ENCODE measurements at regions not wholly inside any gene's neighbourhood (a gene's known extent, or its start where the extent isn't known, plus 50 kb on each side); places are given as distances from the start of the nearest gene placed in this dataset.

GRCh38 chr18:59041819-59042815 is 97.6 kb upstream of the SEC11C start:
- no peaks in the 10 kb centered on the region for H3K36me3 Mint-ChIP-seq (ENCODE audit: low read depth)
- DNase-seq (no peak), ATAC-seq (ENCODE audit: low read depth) (no peak)
- ChIA-PET POLR2A (interaction anchor here (0.5 kb wide), 1 partner anchor 87 kb away, joined by 6 read pairs; no protein-coding TSS in a partner anchor), CTCF (no interaction called here)
- no peaks in the 10 kb centered on the region for H3K4me1 Mint-ChIP-seq
- no peak overlapping the region for H3K27ac Mint-ChIP-seq
- H3K9me3 Mint-ChIP-seq: no peaks in the 10 kb centered on the region
- intact Hi-C loops (cut with micrococcal nuclease): loop anchor here (5.0 kb wide), 1 partner anchor 35 kb away; no protein-coding TSS in a partner anchor
- no peaks in the 10 kb centered on the region for H3K27me3 Mint-ChIP-seq
- TF ChIP-seq, protein P1, sequence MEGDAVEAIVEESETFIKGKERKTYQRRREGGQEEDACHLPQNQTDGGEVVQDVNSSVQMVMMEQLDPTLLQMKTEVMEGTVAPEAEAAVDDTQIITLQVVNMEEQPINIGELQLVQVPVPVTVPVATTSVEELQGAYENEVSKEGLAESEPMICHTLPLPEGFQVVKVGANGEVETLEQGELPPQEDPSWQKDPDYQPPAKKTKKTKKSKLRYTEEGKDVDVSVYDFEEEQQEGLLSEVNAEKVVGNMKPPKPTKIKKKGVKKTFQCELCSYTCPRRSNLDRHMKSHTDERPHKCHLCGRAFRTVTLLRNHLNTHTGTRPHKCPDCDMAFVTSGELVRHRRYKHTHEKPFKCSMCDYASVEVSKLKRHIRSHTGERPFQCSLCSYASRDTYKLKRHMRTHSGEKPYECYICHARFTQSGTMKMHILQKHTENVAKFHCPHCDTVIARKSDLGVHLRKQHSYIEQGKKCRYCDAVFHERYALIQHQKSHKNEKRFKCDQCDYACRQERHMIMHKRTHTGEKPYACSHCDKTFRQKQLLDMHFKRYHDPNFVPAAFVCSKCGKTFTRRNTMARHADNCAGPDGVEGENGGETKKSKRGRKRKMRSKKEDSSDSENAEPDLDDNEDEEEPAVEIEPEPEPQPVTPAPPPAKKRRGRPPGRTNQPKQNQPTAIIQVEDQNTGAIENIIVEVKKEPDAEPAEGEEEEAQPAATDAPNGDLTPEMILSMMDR (IDR thresholded peaks at IDR 0.05): no peak
- H3K4me3 Mint-ChIP-seq: no peak overlapping the region

DNA sequence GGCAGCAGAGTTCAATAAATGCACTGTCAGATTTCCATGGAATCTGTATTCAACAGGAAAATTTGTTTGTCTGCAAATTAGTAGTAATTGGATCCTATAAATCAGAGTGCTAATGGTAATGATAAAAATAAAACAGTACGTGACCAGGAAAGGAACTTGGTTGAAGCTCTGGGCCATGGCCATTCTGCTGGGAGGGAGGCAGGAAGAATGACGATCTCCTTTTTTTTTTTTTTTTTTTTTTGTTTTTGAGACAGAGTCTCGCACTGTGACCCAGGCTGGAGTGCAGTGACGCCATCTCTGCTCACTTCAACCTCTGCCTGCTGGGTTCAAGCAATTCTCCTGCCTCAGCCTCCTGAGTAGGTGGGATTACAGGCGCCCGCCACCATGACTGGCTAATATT is 94.8 kb upstream of the SEC11C start:
- no peak overlapping the region for H3K27ac Mint-ChIP-seq
- ATAC-seq (ENCODE audit: low read depth): no peak
- TF ChIP-seq, protein P1 (IDR thresholded peaks at IDR 0.05): no peak
- H3K4me3 Mint-ChIP-seq: no peak overlapping the region
- intact Hi-C loops (cut with micrococcal nuclease): loop anchor here (5.0 kb wide), 1 partner anchor 38 kb away; no protein-coding TSS in a partner anchor
- no peaks in the 10 kb centered on the region for H3K27me3 Mint-ChIP-seq
- H3K36me3 Mint-ChIP-seq (ENCODE audit: low read depth): no peaks in the 10 kb centered on the region
- DNase-seq: no peak
- H3K9me3 Mint-ChIP-seq: no peaks in the 10 kb centered on the region
- H3K4me1 Mint-ChIP-seq: peaks cover 2% of the 10 kb centered on the region
- ChIA-PET POLR2A (no interaction called here), CTCF (interaction anchor here (1.3 kb wide), 1 partner anchor 281 kb away, joined by 4 read pairs; no protein-coding TSS in a partner anchor)

DNA sequence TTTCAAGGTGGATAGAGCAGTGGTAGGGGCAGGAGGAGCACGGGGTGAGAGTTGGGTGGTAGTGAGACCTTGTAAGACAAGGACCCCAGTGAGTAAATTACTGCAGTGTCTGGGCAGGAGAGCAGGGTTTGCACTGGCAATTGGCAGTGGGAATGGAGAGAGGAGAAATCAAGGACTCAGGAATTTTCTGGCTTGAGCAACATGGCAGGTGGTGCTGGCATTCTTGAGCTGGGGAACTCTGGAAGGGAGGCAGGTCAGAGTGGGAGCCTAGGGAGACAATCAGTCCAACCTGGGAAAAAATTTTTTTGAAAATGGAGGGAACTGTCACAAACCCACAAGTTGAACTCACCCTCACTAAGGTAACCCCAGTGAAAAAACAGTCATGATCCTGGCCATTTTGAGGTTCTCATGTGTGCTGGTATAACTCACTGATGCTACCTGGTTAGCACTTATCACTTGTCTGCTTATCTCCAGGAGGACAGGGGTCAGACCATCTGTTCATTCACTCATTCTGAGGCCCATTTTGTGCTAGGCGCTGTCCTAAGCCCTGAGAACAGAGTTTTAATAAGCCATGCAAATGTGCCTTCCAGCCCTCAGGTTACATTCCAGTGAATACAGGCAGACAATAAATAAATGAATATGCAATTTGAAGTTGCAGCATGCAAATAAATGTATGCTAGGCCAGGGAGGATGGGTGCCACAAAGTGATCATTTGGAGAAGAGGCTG is 92.2 kb upstream of the SEC11C start:
- no peaks in the 10 kb centered on the region for H3K9me3 Mint-ChIP-seq
- ChIA-PET CTCF (no interaction called here), POLR2A (interaction anchor here (0.6 kb wide), 1 partner anchor 83 kb away, joined by 3 read pairs; no protein-coding TSS in a partner anchor)
- intact Hi-C loops (cut with micrococcal nuclease): no loop called here
- no peak overlapping the region for H3K27ac Mint-ChIP-seq
- ATAC-seq (ENCODE audit: low read depth) (no peak), DNase-seq (no peak)
- no peaks in the 10 kb centered on the region for H3K27me3 Mint-ChIP-seq
- TF ChIP-seq, protein P1 (IDR thresholded peaks at IDR 0.05): no peak
- H3K4me3 Mint-ChIP-seq: no peak overlapping the region
- H3K4me1 Mint-ChIP-seq: peaks cover 22% of the 10 kb centered on the region
- no peaks in the 10 kb centered on the region for H3K36me3 Mint-ChIP-seq (ENCODE audit: low read depth)

DNA sequence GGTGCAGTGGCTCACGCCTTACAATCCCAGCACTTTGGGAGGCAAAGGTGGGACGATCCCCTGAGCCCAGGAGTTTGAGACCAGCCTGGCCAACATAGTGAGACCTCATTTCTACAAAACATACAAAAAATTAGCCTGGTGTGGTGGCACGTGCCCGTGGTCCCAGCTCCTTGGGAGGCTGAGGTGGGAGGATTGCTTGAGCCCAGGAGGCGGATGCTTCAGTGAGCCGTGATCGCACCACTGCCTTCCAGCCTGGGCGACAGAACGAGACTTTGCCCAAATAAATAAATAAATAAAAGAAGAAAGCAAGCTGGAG is 91.7 kb upstream of the SEC11C start:
- ChIA-PET POLR2A (interaction anchor here (0.6 kb wide), 1 partner anchor 83 kb away, joined by 3 read pairs; no protein-coding TSS in a partner anchor), CTCF (no interaction called here)
- H3K4me1 Mint-ChIP-seq: peaks cover 22% of the 10 kb centered on the region
- DNase-seq (no peak), ATAC-seq (ENCODE audit: low read depth) (no peak)
- H3K36me3 Mint-ChIP-seq (ENCODE audit: low read depth): no peaks in the 10 kb centered on the region
- no peak overlapping the region for H3K27ac Mint-ChIP-seq
- no peaks in the 10 kb centered on the region for H3K27me3 Mint-ChIP-seq
- no peak overlapping the region for H3K4me3 Mint-ChIP-seq
- intact Hi-C loops (cut with micrococcal nuclease): no loop called here
- TF ChIP-seq, protein P1 (IDR thresholded peaks at IDR 0.05): no peak
- no peaks in the 10 kb centered on the region for H3K9me3 Mint-ChIP-seq

DNA sequence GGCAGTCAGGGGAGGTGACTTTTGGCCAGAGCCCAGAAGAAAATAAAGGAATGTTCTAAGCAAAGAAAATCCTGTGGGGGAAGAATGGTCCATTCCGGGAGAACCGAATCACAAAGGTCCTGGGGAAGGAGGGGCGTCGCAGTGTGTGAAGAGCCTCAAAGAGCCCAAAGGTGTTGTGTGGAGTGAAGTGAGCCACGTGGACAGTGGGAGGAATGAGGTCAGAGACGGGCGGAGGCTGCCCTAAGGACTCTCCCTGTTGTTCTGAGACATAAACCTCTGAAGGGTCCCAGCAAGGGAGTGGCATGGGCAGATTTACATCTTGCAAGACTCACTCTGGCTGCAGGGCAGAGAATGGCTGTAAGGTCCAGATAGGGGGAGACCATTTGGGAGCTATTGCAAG is 91.3 kb upstream of the SEC11C start:
- TF ChIP-seq, protein P1 (IDR thresholded peaks at IDR 0.05): no peak
- ChIA-PET CTCF (interaction anchor here (1.1 kb wide), 1 partner anchor 267 kb away, joined by 3 read pairs; no protein-coding TSS in a partner anchor), POLR2A (interaction anchor here (0.6 kb wide), 2 partner anchors 84 to 248 kb away, joined by 3 to 5 read pairs; no protein-coding TSS in a partner anchor)
- Mint-ChIP-seq H3K9me3 (no peaks in the 10 kb centered on the region), H3K4me1 (peaks cover 22% of the 10 kb centered on the region), H3K36me3 (ENCODE audit: low read depth) (no peaks in the 10 kb centered on the region), H3K27me3 (no peaks in the 10 kb centered on the region), H3K27ac (no peak overlapping the region), H3K4me3 (no peak overlapping the region)
- no peak for ATAC-seq (ENCODE audit: low read depth)
- DNase-seq: no peak
- intact Hi-C loops (cut with micrococcal nuclease): no loop called here
